Frontal cortex (tissue), 3 donors: ENCODE measurements at regions not wholly inside any gene's neighbourhood (a gene's known extent, or its start where the extent isn't known, plus 50 kb on each side); places are given as distances from the start of the nearest gene placed in this dataset.
A peak's percentile ranks its signal among the peaks of the same experiment; 100 is the strongest.
"Not testable (repeated sequence)": the region's sequence is repeated elsewhere in the genome, so short reads cannot be mapped to it uniquely, and the experiment has no call there.

Experiments
- DNase-seq, 2 donors: peaks; one replicate each; pipeline ENCODE4 v3.0.0; 2012; ENCODE audit warnings: low spot score in 2 of 2
- FAIRE-seq: peaks from 2 replicates; lab custom pipeline; 2012; peaks lifted over from hg19 to GRCh38; lab: Jason Lieb, UNC
- donor health status: control.
- donor health status: control.
- donor health status: control.

DNA sequence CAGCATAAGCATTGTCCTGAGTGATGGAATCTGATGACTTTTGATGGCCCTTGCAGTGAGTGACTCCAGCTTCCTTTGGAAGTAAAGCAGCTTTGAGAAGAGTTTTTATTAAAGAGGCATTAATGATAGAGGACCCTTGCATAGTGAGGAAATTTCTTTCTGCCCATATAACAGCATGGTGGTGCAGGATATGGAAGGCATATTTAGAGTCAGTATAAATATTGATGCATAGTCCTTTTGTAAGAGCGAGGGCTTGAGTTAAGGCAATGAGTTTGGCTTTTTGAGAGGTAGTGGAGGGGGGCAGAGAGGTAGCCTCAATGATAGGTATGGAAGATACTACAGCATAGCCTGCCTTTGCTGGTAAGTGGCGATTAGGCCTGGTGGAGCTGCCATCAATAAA lies 87.7 kb upstream of the DNAH14 start:
- not testable (repeated sequence) for DNase-seq, FAIRE-seq

DNA sequence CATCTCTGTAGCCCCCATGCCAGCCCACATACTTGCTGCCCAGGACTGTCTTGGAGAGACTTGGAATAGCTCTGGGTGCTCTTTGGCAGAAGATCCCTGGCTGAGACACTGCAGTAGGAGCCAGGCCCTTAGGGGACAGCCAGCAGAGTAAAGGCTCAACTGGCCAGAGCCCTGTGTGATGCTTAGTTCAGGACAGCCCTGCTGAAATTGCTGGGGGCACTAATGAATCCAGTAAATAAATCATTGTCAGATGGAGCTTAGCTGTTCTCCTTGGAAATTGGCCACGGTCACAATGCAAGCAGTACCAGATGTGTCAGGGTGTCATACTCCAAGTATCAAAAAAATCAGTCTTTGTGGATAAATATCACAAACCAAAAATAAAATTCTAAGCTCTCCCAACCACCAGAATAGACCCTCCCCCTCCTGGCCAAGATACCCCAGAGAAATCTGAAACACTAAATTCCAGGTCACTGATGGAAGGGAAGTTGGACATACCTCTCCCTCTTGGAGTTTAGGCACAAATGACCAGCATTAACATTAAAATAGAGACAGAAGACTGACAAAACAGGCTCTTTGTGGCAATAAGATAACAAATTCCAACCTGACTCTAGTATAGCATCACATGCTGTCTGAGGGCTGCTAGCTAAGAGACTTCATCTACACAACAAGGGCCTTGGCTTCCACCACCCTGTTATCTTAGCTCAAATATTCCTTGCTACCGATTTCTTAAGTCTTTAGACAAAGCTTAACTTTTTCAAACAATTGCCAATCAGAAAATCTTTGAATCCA lies 83.2 kb upstream of the DNAH14 start:
- FAIRE-seq = no peak

DNA sequence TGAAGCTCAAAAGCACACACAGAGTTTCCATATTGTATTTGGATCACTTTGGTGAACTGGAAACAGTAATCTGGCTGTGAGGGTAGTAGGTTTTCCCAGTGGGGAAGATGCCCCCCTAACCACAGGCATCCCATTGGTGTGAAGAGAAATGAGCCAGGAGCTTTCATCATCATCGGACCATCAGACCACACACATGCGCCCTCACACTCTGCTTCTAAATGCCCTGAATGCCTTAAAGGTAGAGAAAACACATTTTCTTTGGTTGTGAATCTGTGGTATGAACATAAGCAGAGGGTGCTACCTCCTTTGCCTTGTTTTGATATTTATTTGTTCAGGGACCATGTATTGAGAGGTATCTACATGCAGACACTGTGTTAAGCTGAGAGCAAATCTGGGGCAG lies 79.0 kb upstream of the DNAH14 start:
- FAIRE-seq = no peak
- no peak for DNase-seq

More for the DNA sequence above, 83.2 kb upstream of the DNAH14 start:
- no peak for DNase-seq

DNA sequence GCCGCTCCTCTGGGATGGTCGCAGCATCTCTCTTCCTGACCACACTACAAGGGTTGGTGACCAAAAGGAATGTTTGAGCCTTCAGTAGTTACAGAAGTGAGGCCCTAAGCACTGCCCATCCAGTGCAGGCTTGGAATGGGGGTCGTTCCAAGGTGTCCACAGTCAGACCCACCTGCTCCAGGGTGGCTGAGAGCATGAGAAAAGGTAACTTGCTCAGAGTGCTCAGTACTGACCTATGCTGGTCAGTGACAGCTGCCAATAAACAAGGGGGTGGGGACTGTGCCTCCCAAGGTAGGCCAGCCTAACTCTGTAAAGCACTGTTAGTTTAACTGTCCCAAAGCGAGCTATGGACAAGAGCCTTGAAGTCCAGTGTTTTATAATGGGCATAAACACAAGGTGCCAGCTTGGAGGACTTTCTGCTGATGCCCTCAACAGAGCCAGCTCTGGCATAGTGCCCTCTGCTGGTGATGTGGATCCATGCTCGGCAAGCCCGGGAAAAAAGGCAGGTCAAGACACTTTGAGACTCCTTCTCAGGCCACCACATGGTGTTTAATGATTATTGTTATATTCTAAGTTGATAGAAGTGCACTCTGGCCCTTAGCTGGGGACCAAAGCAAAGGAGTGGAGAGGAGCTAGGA lies 78.1 kb upstream of the DNAH14 start:
- FAIRE-seq (no peak), DNase-seq (peak in 1 of 2 donors; percentile 4)

DNA sequence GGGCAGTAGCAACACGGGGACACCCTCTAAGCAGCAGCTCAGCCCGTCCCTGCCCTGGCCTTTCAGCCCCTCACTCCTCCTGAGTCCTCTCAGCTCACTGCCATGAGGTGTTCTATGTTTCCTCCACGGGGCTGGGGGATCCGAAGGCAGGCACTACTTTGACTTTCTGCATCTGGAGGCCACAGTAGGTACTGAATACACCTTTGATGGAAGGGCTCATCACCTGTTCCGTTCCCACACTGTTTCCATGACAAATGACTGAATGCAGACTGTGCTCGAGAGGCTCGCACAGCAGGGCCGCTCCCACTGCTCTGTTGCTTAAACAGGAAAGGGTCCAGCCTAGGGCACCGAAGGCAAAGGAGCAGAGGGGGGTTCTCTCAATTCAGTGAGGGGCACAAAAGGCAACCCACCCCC lies 77.6 kb upstream of the DNAH14 start:
- DNase-seq (no peak), FAIRE-seq (no peak)

DNA sequence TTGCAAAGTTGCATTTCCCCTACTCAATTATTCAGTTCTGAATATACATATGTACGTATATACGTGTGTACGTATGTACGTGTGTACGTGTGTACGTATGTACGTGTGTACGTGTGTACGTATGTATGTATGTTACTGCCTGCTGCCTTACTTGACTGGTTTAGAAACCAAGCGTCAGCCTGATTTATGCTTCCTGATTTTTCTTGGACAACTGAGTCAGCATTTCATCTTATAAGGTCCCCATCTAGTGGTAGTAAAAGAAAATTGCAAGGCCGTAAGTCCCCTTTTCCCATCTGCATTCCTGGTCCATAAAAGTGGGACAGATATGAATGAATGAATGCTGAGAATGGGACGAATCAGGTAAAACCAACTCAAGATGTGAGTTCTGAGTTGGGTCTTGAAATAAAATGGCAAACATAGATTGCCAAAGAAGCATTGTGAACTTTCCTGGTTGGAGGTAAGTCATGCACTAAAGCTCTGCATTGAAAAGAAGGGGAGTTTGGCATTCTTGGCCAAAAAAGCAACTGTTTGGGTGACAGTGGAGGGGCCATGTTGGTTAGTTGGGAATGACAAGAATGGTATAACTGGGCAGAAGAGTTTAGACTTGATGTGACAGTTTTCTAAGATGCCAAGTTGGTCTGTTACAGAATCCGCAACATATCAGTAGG lies 76.4 kb upstream of the DNAH14 start:
- DNase-seq (peak; percentile 6 to 48), FAIRE-seq (no peak)

DNA sequence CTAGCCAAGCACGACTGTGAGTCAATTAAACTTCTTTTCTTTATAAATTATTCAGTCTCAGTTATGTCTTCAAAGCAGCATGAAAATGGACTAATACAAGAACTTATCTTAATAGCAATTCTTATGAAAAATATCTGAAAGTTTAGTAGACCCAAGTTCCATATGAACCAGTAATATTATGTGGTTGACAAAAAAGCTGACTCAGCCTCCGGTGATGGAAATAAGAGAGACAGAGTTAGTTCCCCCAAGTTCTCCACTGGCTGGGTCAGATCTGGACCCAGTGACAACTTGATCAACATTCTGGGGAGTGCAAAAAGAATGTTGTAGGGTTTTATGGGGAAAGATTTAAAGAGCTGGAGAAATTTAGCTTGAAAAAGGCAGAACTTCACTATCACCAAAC lies 72.5 kb upstream of the DNAH14 start:
- no peak for FAIRE-seq

DNA sequence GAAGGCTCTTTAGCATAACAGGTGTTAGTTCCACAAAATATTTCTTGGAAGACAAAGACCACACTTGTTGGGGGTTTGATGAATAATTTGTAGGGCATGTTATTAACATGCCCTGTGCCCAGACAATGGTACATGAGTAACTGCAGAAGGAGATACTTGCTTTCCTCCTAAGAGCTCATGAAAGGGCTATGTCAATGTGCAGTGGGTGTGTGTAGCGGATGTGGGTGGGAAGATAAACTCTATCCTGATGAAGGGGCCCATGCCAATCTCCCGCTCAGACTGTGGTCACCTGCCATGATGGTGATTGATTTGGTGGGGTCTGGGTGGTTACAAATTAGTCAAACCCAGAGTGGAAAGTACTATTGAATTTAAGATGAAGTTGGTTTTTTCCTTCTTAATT lies 69.8 kb upstream of the DNAH14 start:
- DNase-seq (no peak), FAIRE-seq (no peak)

More for the DNA sequence above, 72.5 kb upstream of the DNAH14 start:
- no peak for DNase-seq

DNA sequence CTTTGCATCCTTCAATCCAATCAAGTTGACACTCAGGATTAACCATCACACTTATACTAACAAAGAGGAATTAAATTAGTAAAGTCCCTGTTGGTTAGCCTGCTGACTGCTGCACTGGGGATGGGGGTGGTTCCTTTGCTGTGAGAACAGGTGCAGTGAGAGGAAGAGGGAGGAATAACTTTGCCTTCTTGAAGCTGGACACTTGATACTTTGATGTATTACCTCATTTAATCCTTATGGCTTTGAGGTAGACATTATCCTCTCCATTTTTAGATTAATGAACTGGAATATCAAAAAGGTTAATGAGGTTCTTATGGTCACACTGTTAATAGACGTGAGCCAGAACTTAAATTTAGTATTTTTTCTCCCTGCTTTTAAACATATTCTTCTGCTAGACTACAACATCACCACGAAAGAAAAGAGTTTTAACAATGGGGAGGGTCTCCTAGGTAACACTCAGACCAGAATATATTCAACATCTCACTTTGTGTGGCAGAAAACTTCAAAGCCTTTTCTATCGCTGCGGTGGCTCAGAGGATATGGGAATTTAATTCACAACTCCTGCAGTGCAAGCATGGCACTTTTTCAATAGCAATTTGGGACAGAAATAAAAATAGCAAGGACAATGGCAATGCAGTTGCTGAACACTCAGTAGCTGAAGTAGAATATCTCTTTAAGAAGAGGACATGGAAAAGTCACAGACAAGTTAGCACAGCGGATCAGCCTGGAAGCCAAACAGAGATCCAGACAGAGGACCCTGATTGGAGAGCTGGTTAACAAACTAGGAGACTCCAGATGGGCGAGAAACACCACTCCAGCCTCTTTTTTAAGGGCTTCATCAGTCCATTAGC lies 68.8 kb upstream of the DNAH14 start:
- DNase-seq (no peak), FAIRE-seq (no peak)

DNA sequence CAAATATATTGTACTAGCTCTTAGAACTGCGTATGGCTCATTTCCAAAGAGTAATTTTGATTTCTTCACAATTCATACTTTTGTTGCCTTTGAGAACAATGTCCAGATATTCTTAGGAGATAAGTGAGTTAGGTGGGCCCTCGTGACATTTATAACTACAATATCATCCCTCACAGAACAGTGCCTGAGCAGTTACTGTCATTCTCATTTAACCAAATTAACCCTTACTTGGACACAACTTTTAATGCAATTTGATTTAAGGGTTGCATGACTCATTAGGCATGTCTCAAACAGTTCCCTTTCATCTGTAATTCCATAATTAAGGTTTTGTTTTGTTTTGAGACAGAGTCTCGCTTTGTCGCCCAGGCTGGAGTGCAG lies 68.1 kb upstream of the DNAH14 start:
- DNase-seq (no peak), FAIRE-seq (no peak)

DNA sequence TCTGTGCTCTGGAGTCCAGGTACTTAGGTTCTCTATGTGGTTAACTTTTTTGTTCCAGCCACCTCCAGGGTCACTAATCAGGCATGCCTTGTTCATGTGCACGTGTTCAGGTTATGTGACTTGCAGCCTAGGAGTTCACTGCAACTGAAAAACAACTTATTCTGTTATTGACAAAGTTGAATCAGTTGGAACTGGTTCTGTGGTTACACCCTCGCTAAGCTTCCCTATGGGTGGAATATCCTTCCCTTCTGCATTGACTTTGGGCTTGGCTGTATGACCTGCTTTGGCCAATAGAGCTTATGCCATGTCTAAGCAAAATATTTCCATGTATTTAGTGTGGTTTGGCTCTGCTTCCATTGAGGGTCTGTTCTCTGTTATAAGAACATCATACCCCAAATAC lies 66.0 kb upstream of the DNAH14 start:
- FAIRE-seq (no peak), DNase-seq (no peak)

DNA sequence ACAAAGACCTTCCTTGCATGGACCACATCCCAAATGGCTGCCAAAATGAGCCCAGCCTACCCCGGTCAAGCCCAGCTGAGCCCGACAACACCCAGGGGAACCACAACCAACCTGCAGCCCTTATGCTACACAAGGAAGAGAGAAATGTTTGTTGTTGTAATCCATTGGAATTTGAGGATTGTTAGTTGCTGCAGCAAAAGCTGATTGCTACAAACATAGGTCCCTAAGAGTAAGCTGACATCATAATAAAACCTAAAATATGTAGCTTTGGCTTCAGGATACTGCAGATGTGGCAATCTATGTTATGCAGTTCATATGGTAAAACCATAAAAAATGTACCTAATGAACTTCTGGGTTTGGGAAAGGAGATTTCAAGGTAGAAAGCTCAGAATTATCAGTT lies 65.5 kb upstream of the DNAH14 start:
- no peak for DNase-seq
- no peak for FAIRE-seq

DNA sequence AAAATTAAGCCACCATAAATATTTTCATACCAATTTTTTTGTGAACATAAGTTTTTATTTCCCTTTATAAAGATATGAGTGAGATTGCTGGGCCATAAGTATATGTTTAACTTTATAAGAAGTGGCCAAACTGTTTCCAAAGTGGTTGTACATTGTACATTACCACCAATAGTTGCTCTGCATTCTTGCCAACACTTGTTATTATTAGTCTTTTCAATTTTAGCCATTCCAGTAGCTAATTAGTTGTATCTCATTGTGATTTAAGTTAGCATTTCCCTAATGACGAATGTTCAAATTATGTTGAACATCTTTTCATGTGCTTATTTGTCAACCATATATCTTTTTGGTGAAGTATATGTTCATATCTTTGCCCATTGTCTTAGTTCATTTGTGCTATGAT lies 64.0 kb upstream of the DNAH14 start:
- no peak for DNase-seq
- no peak for FAIRE-seq

DNA sequence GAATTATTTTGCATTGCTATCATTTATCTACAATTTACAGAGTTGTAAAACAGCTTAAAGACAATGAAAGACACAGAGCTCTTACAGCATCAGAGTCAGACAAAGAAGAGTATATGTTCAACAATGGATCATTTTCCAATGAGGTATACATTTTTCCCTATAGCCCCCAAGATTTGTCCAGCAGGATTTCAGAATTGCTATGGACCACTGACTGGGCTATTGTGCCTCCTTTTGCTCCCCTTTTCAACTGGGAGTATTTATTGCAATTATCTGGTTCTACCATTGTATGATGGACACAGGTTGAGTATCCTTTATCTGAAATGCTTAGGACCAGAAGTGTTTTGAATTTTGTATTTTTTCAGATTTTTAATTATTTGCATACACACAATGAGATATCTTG lies 62.5 kb upstream of the DNAH14 start:
- DNase-seq (no peak), FAIRE-seq (no peak)

DNA sequence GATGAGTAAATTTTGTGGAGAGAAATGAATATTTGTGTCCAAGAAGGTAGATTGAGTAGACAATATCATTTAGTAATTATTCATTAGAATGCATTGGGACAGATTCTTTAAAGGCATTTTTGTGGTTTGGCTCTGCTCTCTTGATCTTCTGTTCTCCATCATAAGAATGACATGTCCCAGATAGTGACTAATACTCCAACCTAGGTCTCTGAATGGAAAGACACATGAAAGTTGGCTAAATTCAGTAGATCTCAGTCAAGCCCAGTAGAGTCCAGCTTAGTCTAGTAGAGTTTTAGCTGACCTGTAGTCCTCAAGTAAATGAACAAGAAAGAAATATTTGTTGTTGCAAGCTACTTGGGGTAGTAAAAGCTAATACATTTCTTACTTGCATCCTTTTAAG lies 61.8 kb upstream of the DNAH14 start:
- FAIRE-seq (no peak), DNase-seq (no peak)

DNA sequence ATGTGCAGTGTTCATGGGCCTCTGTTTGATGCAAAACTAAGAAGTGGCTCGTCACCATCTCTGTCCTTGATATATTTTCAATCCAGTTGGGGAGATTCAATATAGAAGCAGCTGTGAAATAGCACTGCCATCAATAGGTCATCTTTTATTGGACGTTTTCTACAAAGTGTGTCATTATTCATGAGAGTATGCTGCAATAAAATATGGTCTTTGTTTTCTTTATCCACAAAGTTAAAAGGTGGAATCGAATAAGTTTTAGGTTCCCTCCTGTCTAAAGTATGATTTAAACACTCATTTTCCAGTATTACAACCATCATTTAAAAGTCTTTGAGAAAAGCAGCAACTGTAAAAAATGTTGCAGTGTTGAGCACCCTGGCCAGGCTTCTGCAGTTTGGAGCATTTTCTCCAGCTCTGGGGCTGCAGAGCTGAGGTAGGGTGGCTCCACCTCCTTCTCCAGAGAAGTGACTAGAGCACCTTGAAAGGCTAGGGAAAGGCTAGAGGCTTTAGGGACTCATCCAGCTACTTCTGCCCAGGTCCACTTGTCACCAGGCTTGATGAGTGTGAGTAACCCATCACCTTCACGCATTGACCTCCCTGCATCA lies 56.5 kb upstream of the DNAH14 start:
- DNase-seq (no peak), FAIRE-seq (no peak)

DNA sequence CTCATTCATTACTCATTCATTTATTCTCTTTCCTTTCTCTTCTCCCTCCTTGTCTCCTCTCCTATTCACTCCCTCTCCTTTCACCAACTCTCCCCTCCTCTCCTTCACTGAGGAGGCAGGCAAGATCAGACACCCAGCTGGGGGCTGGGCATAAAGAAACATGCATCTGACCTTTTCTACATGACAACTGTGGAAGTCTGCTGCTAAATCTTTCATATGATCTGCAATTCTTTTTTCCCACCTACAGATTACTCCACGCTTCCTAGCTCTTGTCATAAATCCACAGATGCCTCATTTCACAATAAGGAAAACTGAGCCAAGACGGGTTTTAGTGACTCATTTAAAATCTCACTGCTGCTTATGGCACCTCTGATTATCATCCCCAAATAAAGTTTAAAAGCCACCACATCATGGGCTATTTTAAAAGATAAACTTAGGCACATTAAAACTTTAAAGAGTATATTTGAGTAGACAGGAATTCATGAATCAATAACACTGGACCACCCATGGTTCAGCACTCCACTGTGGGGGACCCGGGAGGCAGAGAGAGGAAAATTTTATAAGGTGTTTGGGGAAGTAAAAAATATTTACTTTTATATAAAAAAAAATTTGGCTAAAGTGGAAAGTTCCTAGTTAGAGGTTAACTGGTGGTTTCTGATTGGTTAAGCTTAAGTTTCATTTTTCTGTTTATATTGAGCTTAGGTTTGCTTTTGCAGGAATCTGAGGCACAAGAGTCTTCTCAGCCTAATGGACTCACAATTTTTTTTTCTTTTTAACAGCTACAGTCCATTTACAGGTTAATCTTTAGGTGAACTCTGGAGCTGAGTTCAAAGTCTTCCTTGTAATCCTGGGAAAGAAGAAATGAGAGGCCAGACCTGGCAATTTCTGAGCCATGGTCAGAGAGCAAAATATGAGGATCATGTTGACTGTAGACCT lies 55.8 kb upstream of the DNAH14 start:
- no peak for FAIRE-seq

DNA sequence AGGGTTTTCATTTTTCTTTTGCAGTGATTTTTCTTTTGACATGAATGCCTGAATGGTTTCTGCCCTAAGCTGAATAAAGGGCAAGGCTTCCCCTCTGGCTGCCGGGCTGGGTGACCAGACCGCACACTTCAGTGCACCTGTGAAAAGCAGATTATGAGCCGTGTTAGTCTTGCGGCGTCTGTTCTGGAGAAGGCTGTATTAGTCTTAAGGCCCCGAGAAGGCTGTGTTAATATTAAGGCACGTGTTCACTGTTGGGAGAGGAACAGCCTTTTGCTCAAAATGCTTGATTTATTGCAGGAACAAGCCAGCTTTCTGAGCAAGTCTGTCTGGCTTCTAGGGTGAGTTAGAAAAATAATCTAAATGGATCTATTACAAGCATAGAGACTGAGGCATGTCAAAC lies 54.7 kb upstream of the DNAH14 start:
- DNase-seq (no peak), FAIRE-seq (no peak)

More for the DNA sequence above, 55.8 kb upstream of the DNAH14 start:
- no peak for DNase-seq
